Liver (tissue), 7 donors: ENCODE measurements at regions not wholly inside any gene's neighbourhood (a gene's known extent, or its start where the extent isn't known, plus 50 kb on each side); places are given as distances from the start of the nearest gene placed in this dataset.

Experiments used
- DNase-seq: peaks from one replicate; pipeline ENCODE4 v3.0.0-alpha.2; 2017; ENCODE audit warnings: low spot score
- H3K27ac ChIP-seq, 2 donors: one replicate each; pipeline ENCODE4 v1.7.0; 2013; ENCODE audit warnings: inconsistent platforms in 2 of 2, low read length in 2 of 2, control low read depth in 1 of 2, low read depth in 1 of 2, mild to moderate bottlenecking in 1 of 2
- H3K27me3 ChIP-seq, 4 donors: one replicate each; pipeline versions ENCODE4 v1.6.1 to v1.7.0; 2013; ENCODE audit warnings: low read length in 3 of 4, inconsistent platforms in 1 of 4, mild to moderate bottlenecking in 1 of 4, moderate library complexity in 1 of 4; ENCODE audit not compliant: control insufficient read depth in 4 of 4, insufficient read depth in 4 of 4
- H3K36me3 ChIP-seq, 4 donors: one replicate each; pipeline versions ENCODE4 v1.6.1 to v1.7.0; 2013; ENCODE audit warnings: low read length in 3 of 4, mild to moderate bottlenecking in 3 of 4, low read depth in 1 of 4, moderate library complexity in 1 of 4; ENCODE audit not compliant: control insufficient read depth in 4 of 4, insufficient read depth in 3 of 4
- H3K4me1 ChIP-seq, 4 donors: one replicate each; pipeline versions ENCODE4 v1.6.1 to v1.7.0; 2013; ENCODE audit warnings: low read length in 3 of 4, mild to moderate bottlenecking in 3 of 4, moderate library complexity in 1 of 4; ENCODE audit not compliant: control insufficient read depth in 4 of 4, insufficient read depth in 4 of 4
- H3K4me3 ChIP-seq, 3 donors: one replicate each; pipeline versions ENCODE4 v1.6.1 to v1.7.0; 2013; ENCODE audit warnings: low read length in 3 of 3, control low read depth in 1 of 3, low read depth in 1 of 3, mild to moderate bottlenecking in 1 of 3
- H3K9ac ChIP-seq, 2 donors: one replicate each; pipeline ENCODE4 v1.7.0; 2013; ENCODE audit warnings: low read length in 2 of 2, mild to moderate bottlenecking in 2 of 2, moderate library complexity in 2 of 2, control low read depth in 1 of 2, low read depth in 1 of 2
- H3K9me3 ChIP-seq, 4 donors: one replicate each; pipeline versions ENCODE4 v1.6.1 to v1.7.0; 2013; ENCODE audit warnings: low read length in 3 of 4; ENCODE audit not compliant: control insufficient read depth in 4 of 4
- EGR1 ChIP-seq, 2 donors: IDR thresholded peaks; 2 replicates each; pipeline ENCODE4 v1.6.1; 2016 to 2018; ENCODE audit warnings: antibody characterized with exemption in 2 of 2, low read depth in 2 of 2
- FOXA1 ChIP-seq: IDR thresholded peaks from 2 replicates; pipeline ENCODE4 v1.6.1; 2016; ENCODE audit warnings: antibody characterized with exemption
- FOXA2 ChIP-seq: IDR thresholded peaks from 2 replicates; pipeline ENCODE4 v1.6.1; 2016; ENCODE audit warnings: antibody characterized with exemption
- GABPA ChIP-seq, 2 donors: IDR thresholded peaks in 1 of 2; conservative IDR thresholded peaks in 1 of 2; 2 replicates each; pipeline ENCODE4 v1.6.1; 2016; ENCODE audit warnings: antibody characterized with exemption in 2 of 2, mild to moderate bottlenecking in 1 of 2, moderate library complexity in 1 of 2
- HNF4A ChIP-seq, 2 donors: conservative IDR thresholded peaks; 2 replicates each; pipeline ENCODE4 v1.6.1; 2016; ENCODE audit warnings: antibody characterized with exemption in 2 of 2, mild to moderate bottlenecking in 2 of 2
- HNF4G ChIP-seq: IDR thresholded peaks from 2 replicates; pipeline ENCODE4 v1.6.1; 2016; ENCODE audit warnings: antibody characterized with exemption
- JUND ChIP-seq, 2 donors: IDR thresholded peaks; 2 replicates each; pipeline ENCODE4 v1.6.1; 2016; ENCODE audit warnings: antibody characterized with exemption in 2 of 2
- NR2F2 ChIP-seq: IDR thresholded peaks from 2 replicates; pipeline ENCODE4 v1.6.1; 2016; ENCODE audit warnings: antibody characterized with exemption
- RAD21 ChIP-seq, 2 donors: IDR thresholded peaks; 2 replicates each; pipeline ENCODE4 v1.6.1; 2016; ENCODE audit warnings: antibody characterized with exemption in 2 of 2, mild to moderate bottlenecking in 2 of 2
- RXRA ChIP-seq, 2 donors: IDR thresholded peaks; 2 replicates each; pipeline ENCODE4 v1.6.1; 2017 to 2018; ENCODE audit warnings: antibody characterized with exemption in 2 of 2, mild to moderate bottlenecking in 1 of 2
- SP1 ChIP-seq: IDR thresholded peaks from 2 replicates; pipeline ENCODE4 v1.6.1; 2018; ENCODE audit warnings: antibody characterized with exemption, mild to moderate bottlenecking
- TAF1 ChIP-seq: conservative IDR thresholded peaks from 2 replicates; pipeline ENCODE4 v1.6.1; 2016; ENCODE audit warnings: antibody characterized with exemption, mild to moderate bottlenecking
- YY1 ChIP-seq: IDR thresholded peaks from 2 replicates; pipeline ENCODE4 v1.6.1; 2016; ENCODE audit warnings: antibody characterized with exemption, mild to moderate bottlenecking
- TF ChIP-seq, protein P1 (sequence below): IDR thresholded peaks from 2 replicates; pipeline ENCODE4 v1.6.1; 2016; ENCODE audit warnings: antibody characterized with exemption
- TF ChIP-seq, protein P2 (sequence below): IDR thresholded peaks from 2 replicates; pipeline ENCODE4 v1.6.1; 2016; ENCODE audit warnings: antibody characterized with exemption
- TF ChIP-seq, protein P3 (sequence below): fragments of 150-350 bp; IDR thresholded peaks from 2 replicates; pipeline ENCODE4 v1.5.1; 2017; ENCODE audit warnings: improper control_type of control experiment, low read depth, low read length; ENCODE audit not compliant: missing input control
- TF ChIP-seq, protein P4 (sequence below): IDR thresholded peaks from 2 replicates; pipeline ENCODE4 v1.6.1; 2016; ENCODE audit warnings: antibody characterized with exemption
- TF ChIP-seq, protein P5 (sequence below): IDR thresholded peaks from 2 replicates; pipeline ENCODE4 v1.6.1; 2016; ENCODE audit warnings: antibody characterized with exemption, mild to moderate bottlenecking
- donor health status: healthy.
- donor health status: healthy.
- donor health status: healthy.
- donor health status: healthy.

DNA sequence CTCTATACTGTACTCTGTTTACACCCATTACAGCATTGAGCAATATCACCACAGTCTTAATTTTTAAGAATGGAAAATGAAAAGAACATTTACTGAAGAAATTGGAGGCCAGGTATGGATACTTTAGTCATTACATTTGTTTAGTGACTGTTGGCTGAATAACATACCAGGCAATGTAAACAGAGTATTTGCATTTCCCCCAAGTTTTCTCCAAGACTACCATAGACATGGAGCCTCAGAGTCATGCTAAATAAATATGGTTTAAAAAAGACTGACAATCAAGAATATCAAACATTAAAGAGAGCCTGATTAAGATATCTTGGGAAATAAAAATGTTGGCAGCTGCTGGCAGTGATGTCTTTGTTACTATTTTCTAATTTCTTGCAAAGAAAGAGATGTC is 136.9 kb upstream of the ADAMTS5 start:
- TF ChIP-seq, protein P1, sequence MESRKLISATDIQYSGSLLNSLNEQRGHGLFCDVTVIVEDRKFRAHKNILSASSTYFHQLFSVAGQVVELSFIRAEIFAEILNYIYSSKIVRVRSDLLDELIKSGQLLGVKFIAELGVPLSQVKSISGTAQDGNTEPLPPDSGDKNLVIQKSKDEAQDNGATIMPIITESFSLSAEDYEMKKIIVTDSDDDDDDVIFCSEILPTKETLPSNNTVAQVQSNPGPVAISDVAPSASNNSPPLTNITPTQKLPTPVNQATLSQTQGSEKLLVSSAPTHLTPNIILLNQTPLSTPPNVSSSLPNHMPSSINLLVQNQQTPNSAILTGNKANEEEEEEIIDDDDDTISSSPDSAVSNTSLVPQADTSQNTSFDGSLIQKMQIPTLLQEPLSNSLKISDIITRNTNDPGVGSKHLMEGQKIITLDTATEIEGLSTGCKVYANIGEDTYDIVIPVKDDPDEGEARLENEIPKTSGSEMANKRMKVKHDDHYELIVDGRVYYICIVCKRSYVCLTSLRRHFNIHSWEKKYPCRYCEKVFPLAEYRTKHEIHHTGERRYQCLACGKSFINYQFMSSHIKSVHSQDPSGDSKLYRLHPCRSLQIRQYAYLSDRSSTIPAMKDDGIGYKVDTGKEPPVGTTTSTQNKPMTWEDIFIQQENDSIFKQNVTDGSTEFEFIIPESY: no peak
- TF ChIP-seq RXRA (IDR thresholded peaks at IDR 0.05): no peak
- TF ChIP-seq, protein P2, sequence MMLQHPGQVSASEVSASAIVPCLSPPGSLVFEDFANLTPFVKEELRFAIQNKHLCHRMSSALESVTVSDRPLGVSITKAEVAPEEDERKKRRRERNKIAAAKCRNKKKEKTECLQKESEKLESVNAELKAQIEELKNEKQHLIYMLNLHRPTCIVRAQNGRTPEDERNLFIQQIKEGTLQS: no peak
- TF ChIP-seq JUND (IDR thresholded peaks at IDR 0.05): no peak
- TF ChIP-seq HNF4A (conservative IDR thresholded peaks at IDR 0.05): no peak
- TF ChIP-seq RAD21 (IDR thresholded peaks at IDR 0.05): no peak
- no peak for TF ChIP-seq SP1
- TF ChIP-seq FOXA2: no peak
- TF ChIP-seq, protein P3, sequence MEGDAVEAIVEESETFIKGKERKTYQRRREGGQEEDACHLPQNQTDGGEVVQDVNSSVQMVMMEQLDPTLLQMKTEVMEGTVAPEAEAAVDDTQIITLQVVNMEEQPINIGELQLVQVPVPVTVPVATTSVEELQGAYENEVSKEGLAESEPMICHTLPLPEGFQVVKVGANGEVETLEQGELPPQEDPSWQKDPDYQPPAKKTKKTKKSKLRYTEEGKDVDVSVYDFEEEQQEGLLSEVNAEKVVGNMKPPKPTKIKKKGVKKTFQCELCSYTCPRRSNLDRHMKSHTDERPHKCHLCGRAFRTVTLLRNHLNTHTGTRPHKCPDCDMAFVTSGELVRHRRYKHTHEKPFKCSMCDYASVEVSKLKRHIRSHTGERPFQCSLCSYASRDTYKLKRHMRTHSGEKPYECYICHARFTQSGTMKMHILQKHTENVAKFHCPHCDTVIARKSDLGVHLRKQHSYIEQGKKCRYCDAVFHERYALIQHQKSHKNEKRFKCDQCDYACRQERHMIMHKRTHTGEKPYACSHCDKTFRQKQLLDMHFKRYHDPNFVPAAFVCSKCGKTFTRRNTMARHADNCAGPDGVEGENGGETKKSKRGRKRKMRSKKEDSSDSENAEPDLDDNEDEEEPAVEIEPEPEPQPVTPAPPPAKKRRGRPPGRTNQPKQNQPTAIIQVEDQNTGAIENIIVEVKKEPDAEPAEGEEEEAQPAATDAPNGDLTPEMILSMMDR: no peak
- TF ChIP-seq EGR1 (IDR thresholded peaks at IDR 0.05; ENCODE audit: low read depth in 2 of 2): no peak
- no peak for TF ChIP-seq NR2F2
- no peak for TF ChIP-seq YY1
- TF ChIP-seq GABPA (IDR thresholded peaks at IDR 0.05 in 1 of 2, conservative IDR thresholded peaks at IDR 0.05 in 1 of 2): no peak
- no peak for TF ChIP-seq FOXA1
- TF ChIP-seq TAF1: no peak
- TF ChIP-seq, protein P4, sequence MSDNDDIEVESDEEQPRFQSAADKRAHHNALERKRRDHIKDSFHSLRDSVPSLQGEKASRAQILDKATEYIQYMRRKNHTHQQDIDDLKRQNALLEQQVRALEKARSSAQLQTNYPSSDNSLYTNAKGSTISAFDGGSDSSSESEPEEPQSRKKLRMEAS: no peak
- TF ChIP-seq, protein P5, sequence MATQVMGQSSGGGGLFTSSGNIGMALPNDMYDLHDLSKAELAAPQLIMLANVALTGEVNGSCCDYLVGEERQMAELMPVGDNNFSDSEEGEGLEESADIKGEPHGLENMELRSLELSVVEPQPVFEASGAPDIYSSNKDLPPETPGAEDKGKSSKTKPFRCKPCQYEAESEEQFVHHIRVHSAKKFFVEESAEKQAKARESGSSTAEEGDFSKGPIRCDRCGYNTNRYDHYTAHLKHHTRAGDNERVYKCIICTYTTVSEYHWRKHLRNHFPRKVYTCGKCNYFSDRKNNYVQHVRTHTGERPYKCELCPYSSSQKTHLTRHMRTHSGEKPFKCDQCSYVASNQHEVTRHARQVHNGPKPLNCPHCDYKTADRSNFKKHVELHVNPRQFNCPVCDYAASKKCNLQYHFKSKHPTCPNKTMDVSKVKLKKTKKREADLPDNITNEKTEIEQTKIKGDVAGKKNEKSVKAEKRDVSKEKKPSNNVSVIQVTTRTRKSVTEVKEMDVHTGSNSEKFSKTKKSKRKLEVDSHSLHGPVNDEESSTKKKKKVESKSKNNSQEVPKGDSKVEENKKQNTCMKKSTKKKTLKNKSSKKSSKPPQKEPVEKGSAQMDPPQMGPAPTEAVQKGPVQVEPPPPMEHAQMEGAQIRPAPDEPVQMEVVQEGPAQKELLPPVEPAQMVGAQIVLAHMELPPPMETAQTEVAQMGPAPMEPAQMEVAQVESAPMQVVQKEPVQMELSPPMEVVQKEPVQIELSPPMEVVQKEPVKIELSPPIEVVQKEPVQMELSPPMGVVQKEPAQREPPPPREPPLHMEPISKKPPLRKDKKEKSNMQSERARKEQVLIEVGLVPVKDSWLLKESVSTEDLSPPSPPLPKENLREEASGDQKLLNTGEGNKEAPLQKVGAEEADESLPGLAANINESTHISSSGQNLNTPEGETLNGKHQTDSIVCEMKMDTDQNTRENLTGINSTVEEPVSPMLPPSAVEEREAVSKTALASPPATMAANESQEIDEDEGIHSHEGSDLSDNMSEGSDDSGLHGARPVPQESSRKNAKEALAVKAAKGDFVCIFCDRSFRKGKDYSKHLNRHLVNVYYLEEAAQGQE: no peak
- TF ChIP-seq HNF4G: no peak
- Histone ChIP-seq H3K4me3 (no peak overlapping the region), H3K9ac (no peak overlapping the region), H3K27me3 (peaks cover 0 to 3% (median 0%) of the 10 kb centered on the region in 4 donors), H3K36me3 (no peaks in the 10 kb centered on the region), H3K27ac (no peak overlapping the region), H3K9me3 (peaks cover 0 to 2% (median 0%) of the 10 kb centered on the region in 4 donors), H3K4me1 (no peaks in the 10 kb centered on the region)
- DNase-seq: no peak
